ELR (cell line): ENCODE measurements at regions not wholly inside any gene's neighbourhood (a gene's known extent, or its start where the extent isn't known, plus 50 kb on each side); places are given as distances from the start of the nearest gene placed in this dataset.

Experiments used
- DNase-seq: peaks from one replicate; pipeline ENCODE4 v3.0.0-alpha.2; 2015; ENCODE audit warnings: low read depth

DNA sequence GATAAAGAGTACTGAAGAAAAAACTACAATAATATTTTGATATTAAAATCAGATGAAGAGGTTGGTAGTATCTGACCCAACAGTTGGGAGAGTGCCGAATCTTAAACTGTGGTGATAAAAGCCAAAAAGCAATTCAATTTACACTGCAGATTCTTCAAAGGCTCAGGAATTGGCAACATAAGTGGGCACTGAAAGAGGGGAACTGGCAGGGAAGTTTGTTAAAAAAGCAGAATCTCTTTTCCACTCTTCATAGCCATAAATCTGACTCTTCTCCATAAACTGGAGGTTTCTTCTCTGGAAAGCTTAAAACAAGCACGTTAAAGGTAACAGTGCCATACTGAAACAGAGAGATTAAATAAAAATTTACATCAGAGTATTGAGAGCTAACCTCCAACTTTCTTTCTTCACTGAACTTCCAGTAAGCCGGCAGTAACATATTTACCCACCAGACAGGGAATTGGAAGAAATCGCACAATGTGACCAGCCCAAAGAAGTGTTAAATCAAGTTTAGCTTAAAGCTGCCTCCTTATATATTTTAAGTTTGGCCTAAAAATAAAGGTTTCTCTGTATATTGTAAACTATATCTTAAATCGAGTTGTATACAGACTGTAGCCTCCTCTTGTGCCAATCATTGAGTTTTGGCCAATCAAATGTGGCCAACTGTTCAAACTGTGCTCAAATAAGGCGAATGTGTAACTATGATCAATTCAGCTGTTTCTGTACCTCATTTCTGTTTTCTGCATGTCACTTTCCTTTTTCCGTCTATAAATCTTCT lies 358.3 kb downstream of the NXPE2 start:
- no peak for DNase-seq

DNA sequence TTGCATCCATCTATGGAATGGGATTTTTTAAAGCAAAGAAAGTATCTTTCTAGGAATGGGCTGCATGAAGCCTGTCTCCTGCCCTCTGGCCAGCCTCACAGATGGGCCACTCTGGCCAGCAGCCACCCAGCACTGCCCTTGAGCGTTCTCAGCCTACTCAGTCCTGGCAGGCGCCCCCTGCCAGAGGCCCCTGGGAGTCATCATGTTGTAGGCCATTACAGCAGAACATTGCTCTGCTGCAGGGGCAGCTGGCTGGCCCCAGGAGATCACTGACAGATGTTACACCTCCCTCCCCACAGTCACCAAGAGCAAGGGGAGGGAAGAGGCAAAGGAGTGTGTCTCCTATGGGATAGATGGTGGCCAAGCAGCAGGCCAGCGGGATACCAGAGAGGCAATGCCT lies 363.7 kb downstream of the NXPE2 start:
- no peak for DNase-seq

DNA sequence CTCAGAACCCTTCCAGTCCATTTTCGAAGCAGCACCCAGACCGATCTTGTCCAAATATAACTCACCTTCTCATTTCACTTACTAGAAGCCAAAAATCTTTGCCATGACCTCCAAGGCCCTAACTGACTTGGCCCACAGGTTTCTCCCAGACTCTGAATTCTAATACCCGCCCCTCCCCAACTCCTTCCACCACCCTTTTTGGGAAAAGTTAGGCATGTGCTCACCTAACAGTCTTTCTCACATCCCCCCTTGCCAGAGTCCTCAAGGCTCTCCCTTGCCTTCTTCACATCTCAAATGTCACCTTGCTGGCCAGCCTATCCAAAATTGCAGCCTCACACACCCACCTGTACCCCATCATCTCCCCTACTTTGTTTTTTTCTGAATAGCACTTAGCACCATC lies 369.3 kb downstream of the NXPE2 start:
- no peak for DNase-seq

DNA sequence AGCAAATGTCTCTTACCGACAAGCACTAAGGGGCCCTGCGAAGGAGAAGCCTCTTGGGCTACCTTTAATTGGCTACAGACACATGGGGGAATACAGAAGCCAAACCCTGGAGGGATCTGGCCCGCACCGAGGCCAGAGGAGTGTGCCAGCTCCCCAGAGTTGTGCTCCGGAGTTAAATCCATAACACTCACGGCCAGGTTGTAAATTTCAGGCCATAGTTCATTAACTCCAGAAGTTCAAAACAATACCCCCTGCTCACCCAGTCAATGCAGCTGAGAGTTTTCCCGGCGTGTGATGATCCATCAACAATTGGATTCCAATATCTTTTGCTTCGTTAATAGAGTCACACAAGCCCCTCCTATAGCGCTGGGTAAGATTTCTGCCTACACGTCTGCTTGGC lies 371.5 kb downstream of the NXPE2 start:
- no peak for DNase-seq

DNA sequence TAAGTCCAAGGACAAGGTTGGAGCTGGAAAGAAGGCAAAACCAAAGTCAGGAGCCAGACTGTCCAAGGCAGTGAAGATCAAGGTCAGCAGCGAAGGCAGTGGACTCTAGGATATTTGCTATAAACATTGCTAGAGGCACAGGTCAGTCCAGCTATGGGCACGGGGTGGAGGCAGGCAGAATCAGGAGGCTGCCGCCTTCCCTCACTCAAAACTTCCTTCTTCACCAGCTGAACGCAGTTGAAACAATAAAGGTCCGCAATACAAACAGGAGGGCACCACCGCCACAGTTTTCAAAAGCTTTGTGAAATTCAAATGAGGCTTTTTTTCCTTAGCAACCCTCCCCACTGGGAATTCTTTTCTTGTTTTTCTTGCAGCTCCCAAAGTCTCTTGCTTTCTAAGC lies 372.4 kb downstream of the NXPE2 start:
- no peak for DNase-seq

DNA sequence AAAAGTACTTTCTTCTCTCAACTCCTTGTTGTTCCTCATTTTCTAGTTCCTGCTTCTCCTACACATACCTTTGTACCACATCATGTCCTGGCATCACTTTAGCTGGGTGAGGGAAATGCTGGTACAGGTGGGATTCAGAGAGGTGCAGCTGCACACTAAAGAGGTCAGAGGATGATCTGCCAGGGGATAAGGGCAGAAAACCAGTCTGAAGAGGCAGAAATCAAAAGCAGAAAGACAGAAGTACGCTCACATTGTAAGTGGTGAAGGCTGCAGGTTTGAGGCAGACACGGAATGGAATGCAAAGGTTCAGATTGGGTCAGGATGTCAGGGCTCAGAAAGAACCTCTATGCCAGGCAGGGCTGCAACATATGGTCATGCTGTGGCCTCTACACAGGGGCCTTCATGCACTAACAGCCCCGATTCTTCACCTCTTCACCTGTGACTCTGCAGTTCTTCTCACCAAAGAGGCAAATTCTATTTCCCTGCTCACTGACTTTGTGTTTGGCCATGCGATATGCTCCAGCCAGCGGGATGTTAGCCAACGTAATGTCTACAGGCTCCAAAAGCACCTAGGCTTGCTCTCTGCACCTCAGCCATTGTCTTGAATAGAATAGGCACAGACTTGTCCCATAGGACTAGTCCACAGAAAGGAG lies 373.7 kb downstream of the NXPE2 start:
- no peak for DNase-seq

DNA sequence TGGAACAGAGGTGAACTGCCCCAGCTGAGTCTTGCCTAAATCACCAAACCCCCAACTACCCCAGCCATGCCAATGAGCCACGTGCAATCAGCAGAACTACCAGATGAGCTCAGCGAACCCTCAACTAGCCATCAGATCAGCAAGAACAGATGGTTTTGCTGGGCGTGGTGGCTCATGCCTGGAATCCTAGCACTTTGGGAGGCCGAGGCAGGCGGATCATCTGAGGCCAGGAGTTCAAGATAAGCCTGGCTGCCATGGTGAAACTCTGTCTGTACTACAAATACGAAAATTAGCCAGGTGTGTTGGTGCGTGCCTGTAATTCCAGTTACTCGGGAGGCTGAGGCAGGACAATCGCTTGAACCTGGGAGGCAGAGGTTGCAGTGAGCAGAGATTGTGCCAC lies 374.3 kb downstream of the NXPE2 start:
- DNase-seq: no peak

DNA sequence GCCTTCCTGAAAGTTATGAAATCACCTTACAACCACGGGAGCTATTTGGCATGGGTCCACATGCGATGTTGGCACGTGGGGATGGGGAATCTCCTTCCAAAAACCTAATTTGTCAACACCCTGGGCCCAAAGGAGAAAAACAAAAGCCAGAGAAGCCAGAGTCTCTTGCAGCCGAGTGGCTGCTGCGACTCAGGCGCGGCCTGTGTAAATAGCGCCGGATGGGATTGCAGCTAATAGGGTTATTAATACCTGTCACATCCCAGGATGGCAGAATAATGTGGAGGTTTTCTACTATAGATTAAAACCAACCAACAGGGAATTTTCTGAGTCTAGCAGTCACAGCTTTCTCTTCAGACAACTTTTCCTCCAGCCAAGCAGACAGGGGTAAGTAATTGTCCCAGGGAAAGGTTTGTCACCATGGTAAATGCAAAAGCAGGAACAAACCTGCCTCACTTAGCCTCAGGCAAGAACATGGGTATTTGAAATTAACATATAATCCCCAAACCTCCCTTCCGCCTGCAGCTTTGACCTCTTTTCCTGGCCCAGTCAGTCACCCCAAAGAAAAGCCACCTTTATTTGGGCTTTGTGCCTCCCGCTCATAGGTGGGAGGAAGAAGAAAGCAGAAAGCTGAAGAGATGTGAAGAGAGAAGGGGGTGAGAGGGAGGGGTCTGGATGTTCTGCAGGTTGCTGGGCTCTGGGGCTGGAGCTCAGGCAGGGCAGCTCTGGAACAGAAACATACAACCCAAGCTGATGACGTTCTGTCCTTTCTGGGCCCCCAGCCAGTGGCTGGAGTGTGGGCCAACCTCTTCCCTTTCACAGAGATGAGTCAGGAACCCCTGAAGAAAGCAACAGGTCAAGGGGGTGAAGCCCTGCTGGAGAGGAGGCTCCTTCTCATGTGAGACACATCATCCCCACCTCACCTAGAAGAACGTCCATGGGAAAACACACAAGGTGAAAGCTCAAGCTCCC lies 376.5 kb downstream of the NXPE2 start:
- DNase-seq: no peak

DNA sequence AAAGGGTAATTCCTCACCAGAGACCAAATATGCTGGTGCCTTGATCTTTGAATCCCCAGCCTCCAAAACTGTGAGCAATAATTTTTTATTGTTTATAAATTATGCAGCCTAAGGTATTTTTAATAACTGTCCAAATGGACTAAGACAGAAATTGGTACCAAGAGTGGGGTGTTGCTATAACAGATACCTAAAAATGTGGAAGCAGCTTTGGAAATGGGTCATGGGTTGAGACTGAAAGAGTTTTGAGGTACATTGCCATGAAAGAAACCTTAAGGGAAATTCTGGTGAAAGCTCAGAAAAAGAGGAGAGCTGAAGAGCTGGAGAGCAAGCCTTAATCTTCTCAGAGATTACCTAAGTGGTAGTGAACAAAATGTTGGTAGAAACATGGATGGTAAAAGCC lies 378.2 kb downstream of the NXPE2 start:
- no peak for DNase-seq

DNA sequence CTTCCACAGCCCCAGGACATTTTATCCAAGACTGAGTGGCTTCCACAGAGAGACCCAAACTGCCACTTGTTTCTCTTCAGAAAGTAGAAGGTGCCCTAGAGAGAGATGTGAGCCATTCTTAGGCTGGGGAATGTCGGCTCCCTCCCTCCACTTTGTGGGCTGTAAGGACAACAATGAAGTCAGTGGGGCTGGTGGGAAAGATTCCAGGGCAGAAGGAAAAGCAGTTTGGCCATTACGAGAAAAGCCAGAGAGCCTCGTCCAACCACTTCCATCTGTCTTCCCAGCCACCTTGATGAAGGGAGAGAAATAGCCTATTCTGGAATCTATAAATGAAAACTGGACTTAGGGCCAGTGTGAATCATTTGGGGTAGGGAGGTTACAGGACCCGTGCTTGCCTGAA lies 382.5 kb downstream of the NXPE2 start:
- DNase-seq: no peak

DNA sequence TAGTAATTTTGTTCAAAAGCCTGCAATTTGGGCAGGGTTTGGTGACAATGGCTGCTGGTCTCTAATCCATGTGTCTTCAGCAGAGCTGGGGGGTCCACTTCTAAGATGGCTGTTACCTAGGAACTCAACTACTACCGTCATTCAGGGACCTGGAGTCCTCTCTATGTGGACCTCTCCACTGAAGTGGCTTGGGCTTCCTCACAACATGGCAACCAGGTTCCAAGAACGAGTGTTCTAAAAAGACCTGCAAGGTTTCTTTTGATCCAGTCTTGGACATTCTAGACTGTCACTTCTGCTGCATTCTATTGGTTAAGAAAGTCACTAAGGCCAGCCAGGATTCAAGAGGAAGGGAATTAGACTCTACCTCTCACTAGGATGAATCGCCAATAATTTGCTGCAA lies 387.0 kb downstream of the NXPE2 start:
- DNase-seq: no peak

DNA sequence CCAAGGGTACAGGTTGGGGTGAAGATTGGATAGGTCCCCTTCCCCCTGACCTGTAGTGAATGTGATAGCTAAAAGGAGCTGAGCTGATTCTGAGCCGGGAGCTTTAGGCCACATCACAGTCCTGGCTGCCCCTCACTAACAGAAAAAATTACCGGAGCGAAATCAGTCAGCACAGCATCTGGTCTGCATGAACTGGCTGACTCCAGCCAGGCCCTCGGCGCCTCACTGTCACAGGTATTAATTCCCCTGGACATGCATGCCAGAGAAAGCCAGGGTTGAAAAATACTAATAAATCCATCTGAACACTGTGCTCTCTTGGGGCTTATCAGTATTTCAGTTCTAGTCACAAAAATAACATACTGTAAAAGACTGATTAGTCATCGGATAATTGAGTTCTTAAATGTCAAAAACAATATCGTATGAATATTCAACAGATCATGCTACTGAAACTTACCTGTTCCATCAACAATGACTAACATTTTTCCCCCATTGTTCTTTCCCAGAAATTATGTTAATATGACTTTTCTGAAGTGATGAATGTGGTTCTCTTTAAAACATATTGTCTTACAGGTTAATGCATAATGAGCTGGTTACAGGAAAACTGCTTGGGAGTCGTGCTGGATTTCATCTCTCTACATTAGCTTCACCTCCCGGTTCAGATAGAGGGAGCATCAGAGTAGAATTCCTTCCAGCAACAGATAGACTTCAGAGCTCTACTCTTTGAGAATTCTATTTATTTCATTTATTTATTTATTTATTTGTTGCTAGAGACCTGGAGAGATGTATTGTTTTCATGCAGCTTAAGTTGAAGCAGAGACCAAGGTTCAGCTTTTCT lies 387.7 kb downstream of the NXPE2 start:
- DNase-seq: no peak

DNA sequence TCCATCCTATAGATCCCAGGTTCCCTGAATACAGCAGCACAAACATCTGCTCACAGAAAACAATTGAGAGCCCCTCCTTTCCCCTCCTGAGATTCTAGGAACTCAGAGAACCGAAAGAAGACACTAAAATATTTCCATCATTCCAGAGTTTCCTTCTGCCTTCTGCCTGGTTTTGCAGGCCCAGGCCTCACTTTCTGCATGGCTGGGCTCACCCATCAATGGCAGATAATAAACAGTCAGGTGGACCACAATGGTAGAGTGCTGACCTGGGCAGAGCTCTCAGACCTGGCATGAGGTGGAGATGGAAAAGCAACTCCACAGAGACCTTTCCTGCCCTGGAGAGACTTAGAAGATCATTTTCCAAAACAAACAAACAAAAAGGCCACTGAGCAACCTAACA lies 389.1 kb downstream of the NXPE2 start:
- no peak for DNase-seq

DNA sequence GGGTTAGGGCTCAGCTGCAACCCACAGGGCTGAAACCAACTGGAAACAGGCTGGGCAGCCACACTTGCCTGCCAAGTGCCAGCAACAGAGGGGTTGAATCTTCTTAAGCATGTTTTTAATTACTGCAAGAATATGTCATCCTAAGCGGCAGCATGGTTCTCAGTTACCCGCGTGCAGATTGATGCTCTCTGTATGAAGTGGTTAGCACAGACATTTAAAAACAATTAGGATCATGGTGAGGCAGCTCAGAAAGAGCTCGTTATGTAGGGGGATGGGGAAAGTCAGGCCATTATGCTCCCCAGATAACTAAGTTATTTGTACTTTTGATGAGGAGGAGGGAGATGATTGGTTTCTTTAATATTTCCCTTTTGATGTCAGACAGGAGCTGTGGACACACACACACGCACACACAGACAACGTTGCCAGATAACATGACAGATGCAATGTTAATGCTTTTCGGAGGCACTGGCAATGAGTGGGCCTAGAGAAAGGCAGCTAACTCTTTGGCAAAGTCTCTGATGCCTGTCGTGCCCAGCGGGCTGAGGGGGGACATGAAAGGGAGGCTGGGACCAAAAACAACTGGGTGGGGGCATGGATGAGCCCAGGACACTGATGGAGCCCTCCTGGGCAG lies 389.7 kb downstream of the NXPE2 start:
- DNase-seq: no peak

DNA sequence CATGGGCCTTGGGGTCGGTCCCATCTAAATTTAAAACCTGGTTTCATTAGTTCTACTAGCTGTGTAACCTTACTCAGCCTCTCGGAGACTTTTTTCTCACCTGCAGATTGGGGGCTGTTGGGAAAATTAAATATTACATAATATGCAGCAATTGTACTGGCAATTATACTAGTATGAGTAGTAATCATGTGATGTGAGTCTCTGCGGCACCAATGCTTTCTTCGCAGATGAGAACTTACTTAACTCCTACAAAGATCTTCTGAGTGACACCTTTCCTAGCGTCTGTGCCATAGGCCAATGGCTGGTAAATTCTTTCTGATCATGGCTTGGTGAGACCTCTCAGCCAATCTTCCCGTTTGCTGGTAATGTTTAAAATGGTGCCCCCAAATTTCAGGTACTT lies 391.3 kb downstream of the NXPE2 start:
- no peak for DNase-seq

DNA sequence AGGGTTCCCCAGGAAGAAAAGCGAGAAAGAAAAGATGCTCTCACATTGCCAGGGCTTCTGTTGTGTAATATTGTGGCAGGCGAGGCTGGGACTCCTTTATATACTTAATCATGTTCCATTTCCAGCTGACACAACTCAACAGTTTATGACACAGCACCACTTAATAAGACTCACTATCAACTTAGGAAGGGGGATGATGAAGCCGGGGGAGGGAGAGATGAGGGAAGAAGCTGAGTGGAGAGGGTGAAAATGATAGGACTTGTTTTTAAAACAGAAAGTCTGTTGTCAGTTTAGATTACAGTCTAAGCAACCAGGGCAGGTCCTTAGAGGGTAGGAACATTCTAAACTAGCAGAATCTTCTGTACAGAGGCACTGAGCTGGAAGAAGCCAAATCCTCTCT lies 397.0 kb downstream of the NXPE2 start:
- DNase-seq: no peak

DNA sequence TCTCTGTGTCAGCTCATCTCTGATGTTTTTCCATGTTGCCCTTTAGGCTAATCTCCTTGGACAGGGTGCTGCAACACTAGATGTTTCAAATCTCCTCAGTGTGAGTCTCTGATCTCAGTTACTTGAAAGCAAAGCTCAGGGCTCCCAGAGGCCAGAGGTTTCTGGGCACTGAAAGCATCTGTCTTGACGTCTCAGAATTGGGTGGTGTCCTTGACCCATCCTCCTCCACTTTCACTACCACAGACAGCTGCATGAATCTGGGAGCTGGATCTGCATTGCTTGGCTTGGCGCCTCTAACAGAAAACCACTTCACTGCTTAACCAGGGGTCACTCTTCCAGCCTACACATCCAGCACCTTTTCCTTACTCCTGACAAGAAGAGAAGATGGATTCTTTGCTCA lies 399.4 kb downstream of the NXPE2 start:
- no peak for DNase-seq

DNA sequence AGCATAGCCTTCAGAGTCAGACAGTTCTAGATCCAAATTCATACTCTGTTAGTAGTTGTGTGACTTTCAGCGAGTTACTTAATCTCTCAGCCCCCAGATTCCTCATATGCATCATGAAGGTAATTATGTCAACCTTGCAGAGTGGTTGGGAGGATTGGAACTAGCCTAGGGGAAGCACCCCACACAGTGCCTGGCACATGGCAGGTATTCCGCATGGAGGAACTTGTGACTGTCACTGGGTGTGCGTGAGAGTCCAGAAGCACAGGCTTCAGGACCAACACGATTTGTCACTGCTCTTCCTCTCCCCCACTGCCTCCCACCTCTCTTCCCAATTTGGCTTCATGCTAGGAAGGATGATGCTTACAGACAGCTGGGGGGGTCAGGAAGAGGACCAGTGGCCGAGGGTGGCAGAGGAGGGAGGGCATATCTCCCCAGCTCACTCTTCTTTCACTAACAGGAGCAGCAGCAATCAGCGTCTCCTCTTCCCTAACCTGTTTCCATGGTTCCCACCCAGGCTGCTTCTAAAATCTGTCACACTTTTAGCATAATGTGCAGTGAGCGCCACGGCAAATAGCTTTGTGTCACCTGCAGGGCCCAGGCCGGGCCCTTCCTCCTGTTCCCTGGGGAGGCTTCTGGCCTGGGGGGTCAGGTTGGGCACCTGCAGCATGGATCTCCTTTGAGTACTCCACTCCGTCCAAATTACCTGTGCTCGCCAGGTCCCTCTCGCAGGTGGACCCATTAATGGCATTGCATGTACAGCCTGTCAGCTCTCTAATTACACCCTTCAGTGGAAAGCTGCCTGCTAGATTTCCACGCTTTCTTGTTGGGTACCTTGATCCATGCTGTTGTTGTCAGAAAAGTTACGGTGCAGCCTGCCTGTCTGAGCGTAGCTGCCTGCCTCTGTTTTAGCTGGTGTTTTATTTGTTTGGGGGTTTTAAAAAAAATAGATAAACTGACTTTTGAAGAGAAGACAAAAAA lies 400.4 kb downstream of the NXPE2 start:
- DNase-seq: no peak

DNA sequence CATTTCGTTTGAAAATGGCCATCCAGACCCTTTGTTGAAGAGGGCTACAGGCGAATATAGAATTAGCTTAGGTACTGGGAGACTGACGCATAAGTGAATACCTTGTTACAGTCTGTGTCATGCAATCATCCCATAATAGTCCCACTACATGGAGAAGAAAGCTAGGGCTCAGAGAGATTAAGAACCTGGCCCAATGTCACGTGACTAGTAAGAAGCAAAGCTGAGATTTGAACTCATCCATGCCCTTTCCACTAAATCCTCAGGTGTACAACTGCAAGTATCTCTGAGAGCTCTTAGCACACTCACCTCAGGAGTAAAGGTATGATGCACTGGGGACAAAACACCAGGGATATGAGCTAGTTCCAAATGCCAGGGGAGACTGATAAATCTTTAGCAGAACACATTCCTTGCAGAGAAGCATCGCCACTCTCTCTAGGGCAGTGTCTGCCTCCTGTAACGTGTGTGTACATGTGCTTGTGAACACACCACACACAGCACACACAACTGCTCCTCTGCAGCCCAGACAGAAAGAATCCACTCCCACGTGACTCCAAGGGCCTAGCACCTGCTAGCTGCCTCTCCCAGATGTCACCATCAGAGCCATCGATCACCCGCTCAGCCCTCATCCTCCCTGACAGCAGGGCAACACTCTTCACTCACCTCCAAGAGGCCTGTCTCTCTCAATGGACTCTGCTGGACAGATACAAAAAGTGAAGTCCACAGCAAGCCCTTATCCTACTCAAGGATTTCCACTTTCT lies 402.8 kb downstream of the NXPE2 start:
- no peak for DNase-seq
